ACHN (cell line): ENCODE measurements at regions not wholly inside any gene's neighbourhood (a gene's known extent, or its start where the extent isn't known, plus 50 kb on each side); places are given as distances from the start of the nearest gene placed in this dataset.

Experiments
- DNase-seq: peaks from one replicate; pipeline ENCODE4 v3.0.0-alpha.2; 2015
- in situ Hi-C: cut with HindIII; loops from 2 replicates; pipeline ENCODE4 v1.10.0; 2017; ENCODE audit warnings: low sequenced_read_pairs, low pct_ligation_motif_present, low pct_unique_long_range_greater_than_20kb

DNA sequence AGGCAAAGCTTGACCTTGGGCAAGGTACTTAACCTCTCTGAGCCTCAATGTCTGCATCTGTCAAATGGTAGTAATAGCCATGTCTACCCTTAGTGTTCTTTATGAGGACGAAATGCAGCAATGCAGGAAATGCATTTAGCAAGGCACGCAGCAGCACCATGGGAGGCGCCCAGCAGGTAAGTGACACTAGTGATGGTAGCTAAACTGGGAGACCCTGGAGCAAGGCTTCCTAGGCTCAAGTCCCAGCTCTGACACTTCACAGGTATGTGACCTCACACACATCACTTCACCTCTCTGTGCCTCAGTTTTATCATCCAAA is 289.0 kb downstream of the RRAGC start:
- in situ Hi-C loops, result no loop called here

DNA sequence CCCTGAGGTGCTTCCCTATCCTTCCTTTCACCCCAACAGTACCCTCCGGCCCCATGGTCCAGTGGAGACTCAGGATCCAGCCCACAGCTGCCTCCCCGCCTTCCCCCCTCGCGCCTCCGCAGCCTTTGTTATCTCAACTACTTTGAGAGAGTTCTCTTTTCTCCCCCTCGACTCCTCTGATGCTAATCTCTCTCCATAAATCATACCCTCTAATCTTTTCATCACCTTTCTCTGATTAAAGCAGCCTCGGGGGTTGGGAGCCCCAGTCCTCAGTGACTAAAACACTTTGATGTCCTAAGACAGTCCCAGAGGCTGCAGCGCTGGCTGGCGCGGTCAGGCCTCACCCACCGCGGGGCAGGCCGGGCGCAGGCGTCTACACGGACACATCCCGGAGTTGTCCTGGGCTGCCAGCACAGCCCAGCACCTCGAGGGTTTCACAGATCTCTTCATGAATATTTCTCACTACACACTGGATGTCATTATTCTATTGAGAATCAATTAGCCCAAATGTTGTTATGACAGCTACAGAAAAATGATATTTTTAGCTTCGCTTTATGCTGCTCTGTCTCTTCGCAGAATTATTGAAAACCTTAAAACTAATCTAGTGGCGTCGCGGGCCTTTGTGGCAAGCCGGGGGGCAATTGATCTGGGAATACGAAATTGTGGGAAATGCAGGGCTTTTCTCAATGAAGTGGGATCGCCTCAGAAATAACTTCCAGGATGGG is 289.5 kb downstream of the RRAGC start:
- no peak for DNase-seq
- in situ Hi-C loops, result no loop called here

More for the DNA sequence above, 289.0 kb downstream of the RRAGC start:
- DNase-seq, result no peak

DNA sequence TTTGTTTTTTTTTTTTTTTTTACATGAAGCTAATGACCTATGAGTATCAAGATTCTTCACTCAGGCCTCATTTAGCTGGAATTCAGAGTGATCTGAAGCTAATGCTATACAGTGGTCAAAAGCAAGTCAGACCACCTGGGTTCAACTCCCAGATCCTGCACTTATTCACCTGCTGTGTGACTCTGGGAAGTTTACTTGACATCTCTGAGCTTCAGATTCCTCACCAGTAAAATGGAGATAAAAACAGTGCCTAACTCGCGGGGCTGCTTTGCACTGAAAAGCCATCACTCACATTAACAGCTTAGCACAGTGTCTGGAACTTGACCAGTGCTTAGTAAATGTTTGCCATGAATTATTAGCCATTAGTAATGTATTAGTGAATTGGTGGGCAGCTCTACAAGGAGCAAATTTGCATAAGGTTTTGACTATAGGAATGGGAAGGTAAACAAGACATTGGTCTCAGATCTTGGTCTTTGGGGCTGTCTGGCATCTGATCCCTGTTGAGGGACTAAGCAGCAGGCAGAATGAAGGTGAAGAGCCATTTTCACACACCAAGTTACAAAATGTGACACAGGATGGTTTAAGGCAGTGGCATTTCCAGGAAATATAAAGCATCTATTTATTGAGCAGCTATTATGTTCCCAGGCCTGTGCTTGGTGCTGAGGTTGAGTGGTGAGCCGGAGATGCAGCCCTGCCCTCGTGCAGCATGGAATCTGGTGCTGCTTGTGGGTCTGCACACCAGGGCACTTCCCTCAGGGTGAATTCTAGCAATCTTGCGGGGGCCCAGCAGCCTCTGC is 291.3 kb downstream of the RRAGC start:
- in situ Hi-C loops, result no loop called here
- no peak for DNase-seq

DNA sequence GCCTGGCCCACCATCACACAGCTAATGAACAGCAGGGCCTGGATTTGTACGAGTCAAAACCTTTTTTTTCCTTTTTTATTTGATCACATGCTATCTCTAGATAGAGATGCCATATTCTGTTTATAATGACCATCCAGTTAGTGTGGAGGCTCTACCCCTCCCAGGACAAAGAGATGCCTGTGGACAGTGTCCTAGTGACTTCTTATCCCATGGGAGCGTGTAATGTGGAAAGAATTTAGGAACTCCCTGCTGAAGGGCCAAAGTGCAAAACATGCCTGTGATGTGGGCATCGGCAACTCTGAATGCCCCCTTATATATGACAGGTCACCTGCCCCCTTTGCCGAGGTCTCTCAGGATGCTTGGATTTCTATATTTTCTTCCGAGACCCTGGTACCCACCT is 292.2 kb downstream of the RRAGC start:
- in situ Hi-C loops, result no loop called here
- no peak for DNase-seq

DNA sequence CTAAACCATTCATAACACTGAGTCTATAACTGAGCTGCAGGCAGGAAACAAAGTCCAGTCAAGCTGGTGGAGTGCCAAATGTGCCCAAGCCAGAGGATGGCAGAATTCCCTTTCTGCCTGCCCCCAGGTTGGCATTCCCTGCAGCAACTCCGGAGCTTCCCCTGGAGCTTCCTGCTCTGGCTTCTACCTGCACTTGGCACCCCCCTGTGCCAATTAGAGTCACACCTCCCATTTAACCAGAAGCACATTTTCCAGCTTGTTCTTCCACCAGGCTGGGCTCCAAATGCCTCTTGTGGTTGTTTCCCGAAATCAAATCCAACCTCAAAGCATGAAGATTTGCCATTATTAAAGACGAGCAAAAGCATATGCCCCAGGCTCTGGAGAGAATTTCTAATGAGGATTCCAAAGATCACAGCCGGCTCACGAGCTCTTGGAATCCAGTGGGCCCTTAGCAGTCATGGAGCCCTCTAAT is 294.5 kb downstream of the RRAGC start:
- no peak for DNase-seq
- in situ Hi-C loops, result no loop called here

DNA sequence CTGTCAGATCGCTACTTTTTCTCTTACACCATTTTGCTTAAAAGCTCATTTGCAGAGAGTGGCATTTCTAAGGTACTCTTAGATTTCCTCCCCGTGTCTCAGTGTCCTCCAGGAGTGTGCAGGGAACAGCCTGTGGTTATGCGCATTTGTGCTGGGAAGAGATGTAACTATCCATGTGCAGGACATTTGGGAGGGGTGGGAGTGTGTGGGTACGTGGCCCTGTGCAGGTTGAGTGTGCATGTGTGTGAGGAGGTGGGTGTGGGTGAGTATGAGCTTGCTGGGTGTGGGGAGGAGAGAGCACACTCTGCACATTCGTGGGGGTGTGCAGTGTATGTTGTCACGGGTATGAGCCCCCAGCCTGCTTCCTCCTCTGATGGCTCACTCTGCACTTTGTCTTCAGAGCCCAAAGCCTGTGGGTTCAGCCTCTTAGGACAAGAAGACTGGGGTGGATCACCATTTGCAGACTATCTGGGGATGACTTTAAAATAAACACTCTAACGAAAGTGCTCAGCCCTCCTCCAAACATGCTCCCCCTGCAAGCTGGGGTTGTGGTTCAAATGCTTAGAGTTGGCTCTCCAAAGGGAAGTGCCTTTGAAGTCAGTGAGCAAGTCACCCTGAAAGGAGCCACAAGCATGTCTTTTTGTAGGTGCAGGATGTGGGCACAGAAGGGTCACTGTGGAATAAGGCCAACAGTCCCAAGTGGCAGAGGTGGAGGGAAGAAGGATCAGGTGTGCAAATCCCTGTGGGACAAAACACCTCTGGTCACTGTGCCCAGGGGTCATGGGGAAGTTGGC is 295.4 kb downstream of the RRAGC start:
- in situ Hi-C loops, result no loop called here

DNA sequence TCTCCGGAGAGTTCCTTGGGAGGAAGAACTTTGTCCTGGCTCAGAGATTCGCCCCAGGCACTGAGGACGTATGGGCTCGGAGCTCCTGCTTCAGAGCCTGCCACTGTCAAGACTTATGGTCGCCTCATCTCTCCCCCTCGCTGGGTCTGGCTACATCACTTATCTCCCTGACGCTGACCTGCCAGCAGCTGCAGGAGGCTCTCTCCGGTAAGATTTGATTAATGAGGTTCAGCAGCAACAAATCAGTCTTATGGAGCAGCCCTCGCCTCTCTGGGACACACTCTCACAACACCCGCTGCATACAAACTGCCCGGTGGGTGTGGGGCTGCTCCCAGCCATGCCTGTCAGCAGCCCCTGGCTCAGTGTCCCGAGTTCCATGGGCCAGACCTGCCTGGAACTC is 297.8 kb downstream of the RRAGC start:
- no peak for DNase-seq
- in situ Hi-C loops, result no loop called here

More for the DNA sequence above, 295.4 kb downstream of the RRAGC start:
- no peak for DNase-seq

DNA sequence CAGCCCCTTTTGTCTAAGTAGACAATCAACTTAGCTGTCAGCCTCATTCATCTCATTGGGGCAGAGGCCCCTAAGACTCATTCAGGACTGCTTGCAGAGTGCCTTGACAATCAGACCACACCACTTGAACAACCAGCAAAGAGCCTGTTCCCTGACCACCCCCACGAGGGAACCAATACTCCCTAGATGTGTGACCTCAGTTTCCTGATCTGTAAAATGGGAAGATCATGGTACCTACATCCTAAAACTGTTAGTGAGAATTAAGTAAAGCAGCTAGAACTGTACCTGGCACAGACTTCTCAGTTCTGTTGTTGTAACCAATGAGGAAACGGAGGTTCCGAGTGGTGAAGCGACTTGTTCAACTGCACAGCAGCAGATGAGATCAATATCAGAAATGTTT is 298.5 kb downstream of the RRAGC start:
- no peak for DNase-seq
- in situ Hi-C loops, result no loop called here

DNA sequence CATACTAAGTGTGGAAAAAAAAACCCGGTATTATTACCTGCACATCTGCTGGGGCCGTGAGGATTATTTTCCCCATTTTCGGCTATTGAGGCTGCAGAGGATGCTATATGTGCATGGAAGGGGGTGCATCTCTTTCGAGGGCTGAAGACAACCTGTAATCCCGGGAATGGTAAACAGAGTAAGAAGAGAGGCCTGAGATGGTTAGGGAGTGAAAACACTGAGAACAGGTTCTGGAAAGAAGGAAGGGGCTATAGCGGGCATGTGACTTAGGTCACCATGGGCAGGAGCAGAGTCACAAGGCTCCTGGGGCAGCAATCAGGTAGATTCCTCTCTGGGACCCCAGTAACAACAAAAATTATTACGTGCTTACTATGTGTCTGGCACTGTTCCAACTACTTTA is 299.1 kb downstream of the RRAGC start:
- in situ Hi-C loops, result no loop called here
- DNase-seq, result no peak

DNA sequence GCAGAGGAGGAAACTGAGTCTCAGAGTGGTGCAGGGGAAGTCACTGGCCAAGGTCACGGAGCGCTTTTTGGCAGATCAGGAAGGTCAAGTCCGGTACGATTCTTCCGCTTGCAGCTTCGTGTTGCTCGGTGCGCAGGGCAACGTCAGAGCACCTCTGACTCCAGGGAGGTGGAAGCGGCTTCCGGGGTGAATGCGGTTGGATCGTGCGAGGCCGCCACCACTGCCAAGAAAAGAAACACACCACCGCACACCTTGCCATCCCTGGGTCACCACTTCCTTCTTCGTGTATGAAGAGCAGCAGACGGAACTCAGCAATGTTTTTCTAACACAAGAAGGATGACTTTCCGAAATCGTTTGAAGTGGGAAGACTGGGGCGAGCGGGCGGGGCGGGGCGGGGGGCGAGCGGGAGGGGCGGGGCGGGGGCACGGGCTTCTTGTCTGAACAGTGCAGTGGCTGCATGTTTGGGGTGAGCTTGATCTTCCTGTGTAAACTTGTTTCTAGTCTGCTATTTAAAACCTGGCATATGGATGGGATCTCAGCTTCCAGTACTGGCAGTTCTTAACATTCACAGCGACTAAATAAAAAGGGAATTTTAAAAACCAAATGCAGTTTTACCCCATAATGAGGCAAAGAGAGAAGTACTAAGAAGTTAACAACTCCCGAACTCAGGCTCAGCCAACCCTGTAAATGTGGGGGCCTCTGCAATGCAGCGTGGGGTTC is 300.0 kb downstream of the RRAGC start:
- DNase-seq, result no peak
- in situ Hi-C loops, result no loop called here

DNA sequence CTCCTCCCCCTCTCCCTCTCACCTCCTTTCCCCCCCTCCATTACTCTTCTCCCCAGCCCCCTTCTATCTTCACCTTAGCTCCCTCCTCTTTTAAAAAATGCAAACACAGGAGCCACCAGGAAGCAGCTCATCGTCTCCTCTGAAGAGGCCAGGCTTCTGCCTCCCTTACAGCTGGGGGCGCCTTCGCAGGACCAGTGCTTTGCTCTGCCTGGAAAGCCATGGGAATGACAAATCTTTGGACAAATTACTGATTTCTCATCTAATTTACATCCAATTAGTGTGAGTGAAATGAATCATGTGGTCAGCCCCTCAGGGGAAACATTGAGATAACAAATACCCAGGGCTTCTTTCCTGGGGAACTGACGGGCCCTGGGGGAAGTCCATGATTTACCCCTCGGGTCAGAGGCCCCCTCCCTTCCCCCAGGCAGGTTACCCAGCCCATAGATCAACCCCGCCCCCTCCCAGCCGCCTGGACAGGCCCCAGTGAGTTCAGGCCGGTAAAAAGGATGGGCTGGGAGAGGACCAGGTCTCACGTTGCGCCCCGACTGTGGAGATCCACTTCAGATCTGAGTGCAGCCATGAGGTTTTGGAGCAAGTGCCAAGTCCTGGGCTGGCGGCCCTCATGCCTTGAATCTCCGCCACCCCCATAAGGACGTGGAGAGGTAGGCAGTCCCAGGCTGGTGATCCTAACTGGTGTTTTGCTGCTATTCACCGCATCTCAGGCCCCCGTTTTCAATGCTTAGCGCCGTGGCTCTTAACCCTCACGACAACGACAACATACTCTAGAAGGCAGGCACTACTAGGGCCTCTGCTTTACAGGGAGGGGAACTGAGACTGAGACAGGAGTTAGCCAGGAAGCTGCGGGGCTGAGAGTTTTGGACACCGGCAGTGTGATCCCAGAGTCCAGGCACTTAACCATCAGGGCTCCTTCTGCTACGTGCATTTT is 300.8 kb downstream of the RRAGC start:
- in situ Hi-C loops, result no loop called here
- no peak for DNase-seq

DNA sequence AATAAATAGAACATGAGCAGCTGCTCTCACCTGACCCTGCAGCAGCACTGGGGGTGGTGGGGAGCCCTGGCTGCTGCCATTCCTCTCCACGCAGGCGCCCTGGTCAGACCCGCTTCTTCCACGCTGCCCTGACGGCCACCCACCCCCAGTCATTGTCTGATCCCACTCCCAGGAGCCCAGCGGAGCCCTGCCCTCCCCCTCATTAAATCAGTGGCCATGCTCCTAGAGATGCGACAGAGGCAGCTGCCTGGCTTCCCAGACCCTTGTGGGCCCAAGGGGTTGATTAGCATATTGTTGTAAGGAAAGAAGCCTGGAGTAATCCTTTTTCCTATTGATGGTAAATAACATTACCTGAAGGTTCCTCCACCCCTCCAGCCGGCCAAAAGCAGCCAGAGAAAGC is 301.5 kb downstream of the RRAGC start:
- in situ Hi-C loops, result no loop called here
- no peak for DNase-seq

DNA sequence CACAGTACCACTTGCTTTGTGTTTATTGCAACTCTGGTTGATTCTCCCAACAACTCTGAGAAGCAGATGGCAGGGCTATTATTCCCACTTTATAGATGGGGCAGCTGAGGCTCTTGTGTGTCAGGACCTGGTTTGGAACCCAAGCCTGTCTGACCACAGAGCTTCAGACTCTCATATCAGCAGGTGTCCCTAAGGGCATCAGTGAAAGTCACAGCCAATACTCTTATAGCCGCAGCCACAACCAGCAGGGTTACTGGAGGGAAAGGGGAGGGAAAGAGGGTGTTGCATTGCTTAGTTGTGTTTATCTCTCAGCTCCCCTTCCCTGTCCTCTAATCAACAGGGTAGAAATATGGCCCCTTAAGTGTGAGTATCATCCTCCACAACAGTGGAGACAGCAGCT is 304.0 kb downstream of the RRAGC start:
- no peak for DNase-seq
- in situ Hi-C loops, result no loop called here

DNA sequence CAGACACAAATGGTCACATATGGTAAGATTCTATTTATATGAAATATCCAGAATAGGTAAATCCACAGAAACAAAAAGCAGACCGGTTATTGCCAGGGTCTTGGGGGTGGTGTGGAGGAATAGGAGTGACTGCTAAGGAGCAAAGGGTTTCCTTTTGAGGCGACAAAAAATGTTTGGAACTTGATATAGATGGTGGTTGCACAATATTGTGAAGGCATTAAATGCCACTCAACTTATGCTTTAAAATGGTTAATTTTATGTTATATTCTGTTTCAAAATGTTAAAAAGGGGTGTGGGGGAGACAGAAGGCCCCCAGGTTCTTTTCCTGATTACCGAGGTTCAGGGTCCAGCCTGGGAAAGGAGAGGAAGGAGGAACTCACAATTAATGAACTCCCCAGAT is 304.4 kb downstream of the RRAGC start:
- in situ Hi-C loops, result no loop called here

DNA sequence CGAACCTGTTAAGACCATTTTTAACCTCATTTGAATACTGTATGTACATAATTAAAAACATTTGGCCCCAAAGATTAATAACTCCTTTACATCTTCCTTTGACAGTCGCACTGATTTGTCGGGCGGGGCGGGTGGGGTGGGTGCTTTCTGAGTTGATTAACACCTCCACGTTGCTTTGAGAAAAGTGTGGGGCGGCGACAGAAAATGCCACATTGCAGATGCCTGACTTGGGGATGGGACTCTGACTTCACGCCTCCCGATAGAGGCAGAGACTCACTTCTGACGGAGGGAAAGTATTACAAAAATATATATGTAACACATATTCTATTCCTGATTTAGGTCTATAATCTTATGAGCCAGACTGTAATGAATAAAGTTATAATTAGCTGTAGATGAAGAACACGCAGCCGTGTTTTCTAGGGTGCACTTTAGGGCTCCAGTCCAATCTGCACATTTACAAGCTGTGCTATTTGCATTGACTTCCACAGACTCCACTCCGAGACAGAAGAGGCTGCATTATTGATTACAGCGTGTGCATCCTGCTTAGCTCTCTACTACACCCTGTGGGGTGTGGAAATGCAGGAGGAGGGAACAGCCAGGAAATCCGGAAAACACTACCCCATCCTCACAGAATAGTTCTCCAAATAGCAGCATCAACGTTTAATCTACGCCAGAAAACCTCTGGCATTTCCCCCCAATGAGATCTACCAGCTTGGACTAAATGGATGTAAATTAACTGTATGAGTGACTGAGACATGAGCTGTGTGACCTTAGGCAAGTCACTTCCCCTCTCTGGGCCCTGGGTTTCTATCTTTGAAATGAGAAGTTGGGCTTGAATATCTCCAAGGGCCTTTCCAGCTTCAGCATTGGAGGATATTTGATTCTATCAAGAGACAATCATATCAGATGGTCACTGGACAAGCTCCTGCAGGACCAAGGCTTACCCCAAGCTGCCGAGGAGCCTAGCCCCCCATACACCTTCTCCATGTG is 308.0 kb downstream of the RRAGC start:
- in situ Hi-C loops, result no loop called here
- no peak for DNase-seq

More for the DNA sequence above, 304.4 kb downstream of the RRAGC start:
- no peak for DNase-seq

DNA sequence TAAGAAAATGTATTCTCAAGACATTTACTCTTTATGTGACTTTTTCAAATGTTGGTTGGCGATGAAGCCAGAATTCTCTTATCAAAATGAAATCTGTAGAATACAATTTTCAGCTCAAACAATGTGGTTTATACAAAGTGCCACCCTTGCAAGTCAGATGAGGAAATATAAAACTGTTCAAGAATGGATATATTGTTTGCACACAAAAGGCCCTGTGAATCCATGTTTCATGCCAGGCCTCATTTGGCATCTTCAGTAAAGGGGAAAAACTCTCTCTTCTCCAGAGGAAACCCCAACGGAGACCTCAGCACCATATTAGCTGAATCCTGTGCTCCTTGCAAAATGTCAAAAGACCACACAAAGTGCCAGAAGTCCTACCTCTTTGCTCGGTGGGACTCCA is 310.4 kb downstream of the RRAGC start:
- in situ Hi-C loops, result no loop called here
- DNase-seq, result no peak

DNA sequence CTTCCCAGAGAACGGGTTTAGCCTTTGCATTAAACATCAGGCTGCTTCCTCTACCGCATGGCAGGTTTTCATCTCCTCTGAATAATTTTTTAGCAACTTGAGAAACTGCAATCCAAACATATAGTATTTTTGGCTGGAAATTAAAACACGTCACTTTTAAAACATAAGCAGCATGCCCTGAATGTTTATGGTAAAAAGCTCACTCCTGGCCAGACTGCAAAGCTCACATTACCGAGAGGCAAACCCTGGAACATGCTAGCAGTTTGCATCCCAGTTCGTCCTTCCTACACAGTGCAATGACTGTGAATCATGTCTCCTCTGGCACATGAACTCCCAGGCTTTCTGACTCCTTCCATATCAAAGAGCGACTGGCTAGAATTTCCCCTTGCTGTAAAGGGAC is 312.3 kb downstream of the RRAGC start:
- in situ Hi-C loops, result no loop called here
- no peak for DNase-seq
